GM12892 (cell line): ENCODE measurements at regions not wholly inside any gene's neighbourhood (a gene's known extent, or its start where the extent isn't known, plus 50 kb on each side); places are given as distances from the start of the nearest gene placed in this dataset.

Experiments used
- POLR2A ChIP-seq: IDR thresholded peaks from 2 replicates; pipeline ENCODE4 v1.6.1; 2011; ENCODE audit warnings: low read depth, low read length, control low read depth
- POLR2AphosphoS5 ChIP-seq: IDR thresholded peaks from 2 replicates; pipeline ENCODE4 v1.6.1; 2011; ENCODE audit warnings: low read depth, low read length, control low read depth
- TAF1 ChIP-seq: IDR thresholded peaks from 2 replicates; pipeline ENCODE4 v1.6.1; 2011; ENCODE audit warnings: low read depth, mild to moderate bottlenecking, control low read depth, low read length, borderline replicate concordance

DNA sequence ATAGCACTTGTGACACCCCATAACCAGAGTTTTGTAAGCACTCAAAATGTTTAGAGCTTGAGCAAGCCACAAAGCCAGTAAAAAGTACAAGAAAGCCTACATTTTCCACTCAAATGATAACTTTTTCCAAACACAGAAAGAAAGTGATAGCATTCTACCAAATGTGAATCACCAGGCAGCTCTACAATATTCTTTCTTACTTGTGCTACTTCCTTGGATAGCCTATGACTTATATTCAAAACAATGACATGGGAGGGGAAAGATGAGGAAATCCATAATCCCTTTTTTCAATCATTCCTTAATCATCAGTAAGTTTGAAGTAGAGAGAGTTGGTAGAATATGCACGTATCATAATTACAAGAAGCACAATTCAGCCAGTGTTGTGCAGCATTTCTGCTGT lies 650.8 kb upstream of the PCDH9 start:
- TF ChIP-seq TAF1 (no peak), POLR2AphosphoS5 (no peak), POLR2A (no peak)
